ENCODE measurements at regions not wholly inside any gene's neighbourhood (a gene's known extent, or its start where the extent isn't known, plus 50 kb on each side); places are given as distances from the start of the nearest gene placed in this dataset.

GRCh38 chr20:24862186-24862585, 86.9 kb upstream of the CST7 start:
- POLR2A ChIA-PET = no interaction called here
- H3K36me3 ChIP-seq (ENCODE audit: control insufficient read depth, insufficient read depth, low read length) = no peaks in the 10 kb centered on the region
- H3K4me3 ChIP-seq (ENCODE audit: low read depth, low read length) = no peak overlapping the region
- H3K27me3 ChIP-seq (ENCODE audit: control insufficient read depth, insufficient read depth, low read length) = peaks cover 2% of the 10 kb centered on the region
- no peak for TF ChIP-seq CTCF (IDR thresholded peaks at IDR 0.05; ENCODE audit: insufficient read depth, low read depth, low read length)
- CTCF ChIA-PET = no interaction called here
- no peak for DNase-seq (ENCODE audit: low read depth)

GRCh38 chr20:24862606-24863005, 86.5 kb upstream of the CST7 start:
- ChIA-PET POLR2A (no interaction called here), CTCF (no interaction called here)
- H3K4me3 ChIP-seq (ENCODE audit: low read depth, low read length) = no peak overlapping the region
- no peaks in the 10 kb centered on the region for H3K36me3 ChIP-seq (ENCODE audit: control insufficient read depth, insufficient read depth, low read length)
- no peak for TF ChIP-seq CTCF (IDR thresholded peaks at IDR 0.05; ENCODE audit: insufficient read depth, low read depth, low read length)
- H3K27me3 ChIP-seq (ENCODE audit: control insufficient read depth, insufficient read depth, low read length) = peaks cover 2% of the 10 kb centered on the region
- no peak for DNase-seq (ENCODE audit: low read depth)

- TF ChIP-seq CTCF (IDR thresholded peaks at IDR 0.05; ENCODE audit: insufficient read depth, low read depth, low read length) = no peak
- DNase-seq (ENCODE audit: low read depth) = no peak
- CTCF ChIA-PET = interaction anchor here (0.8 kb wide), 1 partner anchor 15 kb away, joined by 3 read pairs; no protein-coding TSS in a partner anchor
- H3K4me3 ChIP-seq (ENCODE audit: low read depth, low read length) = no peak overlapping the region
- H3K36me3 ChIP-seq (ENCODE audit: control insufficient read depth, insufficient read depth, low read length) = no peaks in the 10 kb centered on the region
- POLR2A ChIA-PET = no interaction called here
- peaks cover 2% of the 10 kb centered on the region for H3K27me3 ChIP-seq (ENCODE audit: control insufficient read depth, insufficient read depth, low read length)
Observed at GRCh38 chr20:24863356-24863755, 85.7 kb upstream of the CST7 start.

GRCh38 chr20:24866008-24866407, 83.1 kb upstream of the CST7 start:
- no peak for DNase-seq (ENCODE audit: low read depth)
- POLR2A ChIA-PET = no interaction called here
- H3K4me3 ChIP-seq (ENCODE audit: low read depth, low read length) = no peak overlapping the region
- CTCF ChIA-PET = no interaction called here
- no peak for TF ChIP-seq CTCF (IDR thresholded peaks at IDR 0.05; ENCODE audit: insufficient read depth, low read depth, low read length)
- no peaks in the 10 kb centered on the region; the same call in 1 of the 2 replicates for H3K27me3 ChIP-seq (ENCODE audit: control insufficient read depth, insufficient read depth, low read length)
- H3K36me3 ChIP-seq (ENCODE audit: control insufficient read depth, insufficient read depth, low read length) = no peaks in the 10 kb centered on the region

GRCh38 chr20:24866742-24867141, 82.3 kb upstream of the CST7 start:
- ChIA-PET CTCF (no interaction called here), POLR2A (no interaction called here)
- no peaks in the 10 kb centered on the region; the same call in 1 of the 2 replicates for H3K27me3 ChIP-seq (ENCODE audit: control insufficient read depth, insufficient read depth, low read length)
- H3K36me3 ChIP-seq (ENCODE audit: control insufficient read depth, insufficient read depth, low read length) = no peaks in the 10 kb centered on the region
- H3K4me3 ChIP-seq (ENCODE audit: low read depth, low read length) = no peak overlapping the region
- no peak for TF ChIP-seq CTCF (IDR thresholded peaks at IDR 0.05; ENCODE audit: insufficient read depth, low read depth, low read length)
- no peak for DNase-seq (ENCODE audit: low read depth)
